ENCODE measurements at regions not wholly inside any gene's neighbourhood (a gene's known extent, or its start where the extent isn't known, plus 50 kb on each side); places are given as distances from the start of the nearest gene placed in this dataset.

DNA sequence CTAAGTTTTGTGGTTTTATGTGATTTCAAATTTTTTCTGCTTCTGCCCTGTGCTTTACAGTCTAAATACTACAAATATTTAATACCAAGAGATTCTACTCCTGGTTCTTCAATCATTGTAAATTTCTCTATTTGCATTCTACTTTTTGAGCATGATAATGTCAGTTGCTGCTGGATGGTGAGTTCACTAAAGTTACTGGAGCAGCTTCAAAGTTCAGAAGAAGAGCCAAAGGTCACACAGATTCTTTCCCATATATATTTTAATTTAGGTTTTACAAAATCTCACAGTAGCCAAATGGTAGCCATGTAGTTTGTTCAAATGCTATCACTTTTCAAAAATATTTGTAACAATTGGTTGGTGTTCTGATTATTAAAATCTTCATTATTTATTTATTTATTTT lies 378.7 kb downstream of the TMEM232 start:
- TF ChIP-seq, protein P1, sequence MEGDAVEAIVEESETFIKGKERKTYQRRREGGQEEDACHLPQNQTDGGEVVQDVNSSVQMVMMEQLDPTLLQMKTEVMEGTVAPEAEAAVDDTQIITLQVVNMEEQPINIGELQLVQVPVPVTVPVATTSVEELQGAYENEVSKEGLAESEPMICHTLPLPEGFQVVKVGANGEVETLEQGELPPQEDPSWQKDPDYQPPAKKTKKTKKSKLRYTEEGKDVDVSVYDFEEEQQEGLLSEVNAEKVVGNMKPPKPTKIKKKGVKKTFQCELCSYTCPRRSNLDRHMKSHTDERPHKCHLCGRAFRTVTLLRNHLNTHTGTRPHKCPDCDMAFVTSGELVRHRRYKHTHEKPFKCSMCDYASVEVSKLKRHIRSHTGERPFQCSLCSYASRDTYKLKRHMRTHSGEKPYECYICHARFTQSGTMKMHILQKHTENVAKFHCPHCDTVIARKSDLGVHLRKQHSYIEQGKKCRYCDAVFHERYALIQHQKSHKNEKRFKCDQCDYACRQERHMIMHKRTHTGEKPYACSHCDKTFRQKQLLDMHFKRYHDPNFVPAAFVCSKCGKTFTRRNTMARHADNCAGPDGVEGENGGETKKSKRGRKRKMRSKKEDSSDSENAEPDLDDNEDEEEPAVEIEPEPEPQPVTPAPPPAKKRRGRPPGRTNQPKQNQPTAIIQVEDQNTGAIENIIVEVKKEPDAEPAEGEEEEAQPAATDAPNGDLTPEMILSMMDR (IDR thresholded peaks at IDR 0.05): no peak
- TF ChIP-seq POLR2A (IDR thresholded peaks at IDR 0.05): no peak

Measured in testis (tissue), 2 donors.